ENCODE measurements at regions not wholly inside any gene's neighbourhood (a gene's known extent, or its start where the extent isn't known, plus 50 kb on each side); places are given as distances from the start of the nearest gene placed in this dataset.

DNA sequence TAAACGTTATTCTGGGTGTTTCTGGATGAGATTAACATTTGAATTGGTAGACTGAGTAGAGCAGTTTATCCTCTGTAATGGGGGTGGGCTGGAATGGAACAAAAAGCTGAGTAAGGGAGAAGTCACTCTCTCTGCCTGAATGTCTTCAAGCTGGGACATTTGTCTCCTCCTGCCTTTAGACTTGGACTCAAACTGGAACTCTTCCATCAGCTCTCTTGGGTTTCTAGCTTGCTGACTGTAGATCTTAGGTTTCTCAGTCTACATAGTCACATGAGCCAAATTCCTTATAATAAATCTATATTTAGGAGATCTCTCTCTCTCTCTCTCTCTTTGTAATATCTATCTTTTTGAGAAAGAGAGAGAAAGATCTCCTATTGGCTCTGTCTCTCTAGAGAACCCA is 553.3 kb upstream of the CDH11 start:
- no peaks in the 10 kb centered on the region for H3K36me3 ChIP-seq (replicated peaks in 1 of 2; ENCODE audit: control insufficient read depth in 1 of 2, insufficient read depth in 2 of 2, low read length in 2 of 2)
- ATAC-seq (no peak), DNase-seq (ENCODE audit: low spot score) (no peak), FAIRE-seq (no peak)
- TF ChIP-seq ZNF260 (CRISPR knock-in tag; IDR thresholded peaks at IDR 0.05; ENCODE audit: borderline replicate concordance, low read depth) (no peak), MAFF (IDR thresholded peaks at IDR 0.05; ENCODE audit: low read depth, low read length) (peak; percentile 25; the same call in 1 of the 2 replicates), SSRP1 (CRISPR knock-in tag; IDR thresholded peaks at IDR 0.05) (no peak), MAFK (conservative IDR thresholded peaks at IDR 0.05 in 1 of 2, IDR thresholded peaks at IDR 0.05 in 1 of 2; ENCODE audit: low read length in 2 of 2) (peak; percentile 9 to 43; a peak in 2 of 4 replicates)
- H3K9ac ChIP-seq (ENCODE audit: insufficient read depth, low read depth, low read length), result no peak overlapping the region
- CTCF ChIA-PET (ENCODE audit: low intra/inter-chr PET ratio, low total read pairs), result no interaction called here
- in situ Hi-C loops (cut with HindIII; ENCODE audit: extremely low pct_ligation_motif_present, low pct_unique_long_range_greater_than_20kb), result no loop called here
- intact Hi-C loops (cut with micrococcal nuclease; ENCODE audit: unreplicated experiment), result no loop called here
- H3K4me1 ChIP-seq (ENCODE audit: insufficient read depth, low read length), result no peaks in the 10 kb centered on the region
- no peak overlapping the region for H3K27ac ChIP-seq (ENCODE audit: extremely low read length, insufficient read depth, low read length)
- no peaks in the 10 kb centered on the region for H3K79me2 ChIP-seq (ENCODE audit: insufficient read depth, low read length)
- no peak overlapping the region for H2AFZ ChIP-seq (ENCODE audit: low read length)
- POLR2A ChIA-PET, result no interaction called here
- BruUV-seq (replicated peaks), result no TSS peak
- H4K20me1 ChIP-seq (ENCODE audit: insufficient read depth, low read length), result no peaks in the 10 kb centered on the region
- no peaks in the 10 kb centered on the region for H3K27me3 ChIP-seq (ENCODE audit: control insufficient read depth in 1 of 2, insufficient read depth in 2 of 2, low read length in 2 of 2)
- H3K4me2 ChIP-seq (ENCODE audit: low read depth, low read length), result no peak overlapping the region
- no peaks in the 10 kb centered on the region for H3K9me3 ChIP-seq (ENCODE audit: low read length)
- WGBS (ENCODE audit: low lambda C conversion rate), result 0% methylated on average over 1 of the region's 1 CpG
- no peak overlapping the region for H3K4me3 ChIP-seq (replicated peaks in 1 of 3; ENCODE audit: insufficient read depth in 1 of 3, low read depth in 2 of 3, low read length in 3 of 3)

DNA sequence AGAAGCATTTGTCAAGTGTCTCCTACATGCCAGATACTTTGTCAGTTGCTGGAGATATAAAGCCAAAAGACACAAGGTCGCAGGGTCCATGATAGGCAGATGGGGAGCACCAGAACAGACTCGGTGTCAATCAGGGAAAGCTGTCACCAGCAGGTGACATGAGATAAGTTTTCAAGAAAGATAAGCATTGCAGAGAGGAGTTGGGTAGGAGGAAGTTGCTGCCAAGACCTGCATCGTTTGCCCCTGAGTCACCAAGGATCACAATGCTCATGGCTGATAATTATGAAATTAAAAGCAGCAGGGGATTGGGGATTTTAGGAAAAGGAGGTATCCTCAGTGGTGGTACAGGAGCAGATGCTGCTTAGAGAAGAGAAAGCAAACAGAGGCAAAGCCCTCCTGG is 551.1 kb upstream of the CDH11 start:
- no peak overlapping the region for H3K27ac ChIP-seq (ENCODE audit: extremely low read length, insufficient read depth, low read length)
- H3K9ac ChIP-seq (ENCODE audit: insufficient read depth, low read depth, low read length), result no peak overlapping the region
- FAIRE-seq (no peak), DNase-seq (ENCODE audit: low spot score) (no peak), ATAC-seq (no peak)
- no peaks in the 10 kb centered on the region for H3K9me3 ChIP-seq (ENCODE audit: low read length)
- TF ChIP-seq, protein P1, sequence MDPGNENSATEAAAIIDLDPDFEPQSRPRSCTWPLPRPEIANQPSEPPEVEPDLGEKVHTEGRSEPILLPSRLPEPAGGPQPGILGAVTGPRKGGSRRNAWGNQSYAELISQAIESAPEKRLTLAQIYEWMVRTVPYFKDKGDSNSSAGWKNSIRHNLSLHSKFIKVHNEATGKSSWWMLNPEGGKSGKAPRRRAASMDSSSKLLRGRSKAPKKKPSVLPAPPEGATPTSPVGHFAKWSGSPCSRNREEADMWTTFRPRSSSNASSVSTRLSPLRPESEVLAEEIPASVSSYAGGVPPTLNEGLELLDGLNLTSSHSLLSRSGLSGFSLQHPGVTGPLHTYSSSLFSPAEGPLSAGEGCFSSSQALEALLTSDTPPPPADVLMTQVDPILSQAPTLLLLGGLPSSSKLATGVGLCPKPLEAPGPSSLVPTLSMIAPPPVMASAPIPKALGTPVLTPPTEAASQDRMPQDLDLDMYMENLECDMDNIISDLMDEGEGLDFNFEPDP (CRISPR knock-in tag; conservative IDR thresholded peaks at IDR 0.05), result no peak
- TF ChIP-seq TCF12 (IDR thresholded peaks at IDR 0.05), result no peak
- no peak for TF ChIP-seq TCF12 (CRISPR knock-in tag; IDR thresholded peaks at IDR 0.05)
- TF ChIP-seq ZNF678 (CRISPR knock-in tag; IDR thresholded peaks at IDR 0.05), result no peak
- TF ChIP-seq ZBTB42 (CRISPR knock-in tag; IDR thresholded peaks at IDR 0.05), result no peak
- no peak for TF ChIP-seq U2AF2 (IDR thresholded peaks at IDR 0.05; ENCODE audit: low read depth, low read length)
- TF ChIP-seq DPF2 (CRISPR knock-in tag; IDR thresholded peaks at IDR 0.05; ENCODE audit: borderline replicate concordance, low read depth), result no peak
- TF ChIP-seq ZFP36L2 (CRISPR knock-in tag; IDR thresholded peaks at IDR 0.05), result no peak
- no peak for TF ChIP-seq SMAD3 (CRISPR knock-in tag; IDR thresholded peaks at IDR 0.05)
- TF ChIP-seq, protein P2, sequence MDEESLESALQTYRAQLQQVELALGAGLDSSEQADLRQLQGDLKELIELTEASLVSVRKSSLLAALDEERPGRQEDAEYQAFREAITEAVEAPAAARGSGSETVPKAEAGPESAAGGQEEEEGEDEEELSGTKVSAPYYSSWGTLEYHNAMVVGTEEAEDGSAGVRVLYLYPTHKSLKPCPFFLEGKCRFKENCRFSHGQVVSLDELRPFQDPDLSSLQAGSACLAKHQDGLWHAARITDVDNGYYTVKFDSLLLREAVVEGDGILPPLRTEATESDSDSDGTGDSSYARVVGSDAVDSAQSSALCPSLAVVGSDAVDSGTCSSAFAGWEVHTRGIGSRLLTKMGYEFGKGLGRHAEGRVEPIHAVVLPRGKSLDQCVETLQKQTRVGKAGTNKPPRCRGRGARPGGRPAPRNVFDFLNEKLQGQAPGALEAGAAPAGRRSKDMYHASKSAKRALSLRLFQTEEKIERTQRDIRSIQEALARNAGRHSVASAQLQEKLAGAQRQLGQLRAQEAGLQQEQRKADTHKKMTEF (CRISPR knock-in tag; IDR thresholded peaks at IDR 0.05), result no peak
- TF ChIP-seq TBX2 (CRISPR knock-in tag; IDR thresholded peaks at IDR 0.05; ENCODE audit: borderline replicate concordance), result no peak
- TF ChIP-seq, protein P3, sequence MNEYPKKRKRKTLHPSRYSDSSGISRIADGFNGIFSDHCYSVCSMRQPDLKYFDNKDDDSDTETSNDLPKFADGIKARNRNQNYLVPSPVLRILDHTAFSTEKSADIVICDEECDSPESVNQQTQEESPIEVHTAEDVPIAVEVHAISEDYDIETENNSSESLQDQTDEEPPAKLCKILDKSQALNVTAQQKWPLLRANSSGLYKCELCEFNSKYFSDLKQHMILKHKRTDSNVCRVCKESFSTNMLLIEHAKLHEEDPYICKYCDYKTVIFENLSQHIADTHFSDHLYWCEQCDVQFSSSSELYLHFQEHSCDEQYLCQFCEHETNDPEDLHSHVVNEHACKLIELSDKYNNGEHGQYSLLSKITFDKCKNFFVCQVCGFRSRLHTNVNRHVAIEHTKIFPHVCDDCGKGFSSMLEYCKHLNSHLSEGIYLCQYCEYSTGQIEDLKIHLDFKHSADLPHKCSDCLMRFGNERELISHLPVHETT (CRISPR knock-in tag; conservative IDR thresholded peaks at IDR 0.05), result no peak
- no peaks in the 10 kb centered on the region for H4K20me1 ChIP-seq (ENCODE audit: insufficient read depth, low read length)
- no peaks in the 10 kb centered on the region for H3K4me1 ChIP-seq (ENCODE audit: insufficient read depth, low read length)
- H3K79me2 ChIP-seq (ENCODE audit: insufficient read depth, low read length), result no peaks in the 10 kb centered on the region
- ChIA-PET POLR2A (no interaction called here), CTCF (ENCODE audit: low intra/inter-chr PET ratio, low total read pairs) (no interaction called here)
- H3K4me3 ChIP-seq (replicated peaks in 1 of 3; ENCODE audit: insufficient read depth in 1 of 3, low read depth in 2 of 3, low read length in 3 of 3), result no peak overlapping the region
- intact Hi-C loops (cut with micrococcal nuclease; ENCODE audit: unreplicated experiment), result no loop called here
- no peaks in the 10 kb centered on the region for H3K27me3 ChIP-seq (ENCODE audit: control insufficient read depth in 1 of 2, insufficient read depth in 2 of 2, low read length in 2 of 2)
- no TSS peak for BruUV-seq (replicated peaks)
- in situ Hi-C loops (cut with HindIII; ENCODE audit: extremely low pct_ligation_motif_present, low pct_unique_long_range_greater_than_20kb), result no loop called here
- H2AFZ ChIP-seq (ENCODE audit: low read length), result no peak overlapping the region
- WGBS (ENCODE audit: low lambda C conversion rate), result under 1% methylated on average over 3 of the region's 3 CpGs
- no peaks in the 10 kb centered on the region for H3K36me3 ChIP-seq (replicated peaks in 1 of 2; ENCODE audit: control insufficient read depth in 1 of 2, insufficient read depth in 2 of 2, low read length in 2 of 2)
- no peak overlapping the region for H3K4me2 ChIP-seq (ENCODE audit: low read depth, low read length)
